NCI-H1092 (cell line): ENCODE measurements at regions not wholly inside any gene's neighbourhood (a gene's known extent, or its start where the extent isn't known, plus 50 kb on each side); places are given as distances from the start of the nearest gene placed in this dataset.
"Not testable (repeated sequence)": the region's sequence is repeated elsewhere in the genome, so short reads cannot be mapped to it uniquely, and the experiment has no call there.

Experiments
- DNase-seq: peaks from one replicate; lab custom pipeline; 2025; lab: John Stamatoyannopoulos, UW

DNA sequence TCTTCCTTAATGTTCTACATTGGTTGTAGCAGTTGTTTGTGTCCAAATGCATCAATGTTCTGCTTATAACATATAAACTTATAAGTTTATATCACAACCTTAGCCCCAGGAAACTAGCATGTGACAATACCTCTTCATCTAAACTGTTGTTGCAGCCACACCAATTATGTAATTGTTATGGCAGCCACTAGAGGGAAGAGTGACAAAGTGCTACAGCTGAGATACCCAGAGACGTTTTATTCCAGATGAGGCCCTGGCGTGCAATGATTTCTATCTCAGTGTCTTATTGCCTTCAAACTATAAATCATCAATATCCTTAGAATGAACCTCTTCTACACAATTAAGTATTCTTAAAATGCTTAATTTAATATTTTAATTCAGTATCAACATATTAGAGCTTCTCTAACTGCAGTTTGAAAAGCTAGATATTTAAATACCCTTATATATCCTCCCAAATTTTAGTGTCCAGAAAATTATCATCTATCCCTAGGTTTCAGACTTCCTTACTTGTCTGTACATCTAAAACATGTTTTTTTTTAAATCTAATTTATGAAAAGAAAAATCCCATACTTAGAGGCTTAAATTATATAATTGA, 171.6 kb downstream of the PCDH10 start:
- DNase-seq, result no peak

DNA sequence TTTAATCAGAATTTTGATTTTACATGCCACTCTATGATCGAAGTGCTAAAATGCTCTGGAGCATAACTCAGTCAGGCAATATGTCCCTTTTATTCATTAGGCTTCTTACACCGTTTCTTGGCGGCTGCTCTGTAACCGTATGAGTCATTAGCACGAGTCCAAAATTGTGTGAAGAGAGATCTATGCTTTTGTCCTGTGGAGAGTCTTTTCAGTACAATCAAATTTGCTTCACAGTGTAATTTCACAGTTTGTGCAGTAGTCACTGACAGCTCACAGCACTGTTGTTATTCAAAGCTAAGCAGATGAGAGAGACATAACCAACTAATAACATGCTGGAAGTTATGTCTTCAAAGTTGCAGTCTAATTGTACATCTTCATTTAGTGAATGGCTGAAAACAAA, 167.8 kb downstream of the PCDH10 start:
- DNase-seq, result no peak

DNA sequence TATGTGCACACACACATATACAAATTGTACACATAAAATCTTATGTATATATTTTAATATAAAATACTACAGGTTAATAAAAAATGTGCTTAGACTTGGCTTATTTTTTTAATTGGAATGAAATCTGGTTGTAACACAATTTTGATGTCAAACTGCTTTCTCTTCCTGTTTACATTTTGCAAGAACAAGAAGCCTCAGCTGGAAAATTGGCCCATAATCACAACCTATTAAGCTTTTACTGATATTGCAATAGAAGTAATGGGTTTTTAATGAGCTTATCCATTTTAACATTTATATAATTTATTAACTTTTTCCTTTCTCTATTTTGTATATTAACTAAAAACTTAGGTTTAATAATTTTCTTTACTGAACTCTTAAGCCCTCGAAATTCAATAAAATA, 165.9 kb downstream of the PCDH10 start:
- no peak for DNase-seq

DNA sequence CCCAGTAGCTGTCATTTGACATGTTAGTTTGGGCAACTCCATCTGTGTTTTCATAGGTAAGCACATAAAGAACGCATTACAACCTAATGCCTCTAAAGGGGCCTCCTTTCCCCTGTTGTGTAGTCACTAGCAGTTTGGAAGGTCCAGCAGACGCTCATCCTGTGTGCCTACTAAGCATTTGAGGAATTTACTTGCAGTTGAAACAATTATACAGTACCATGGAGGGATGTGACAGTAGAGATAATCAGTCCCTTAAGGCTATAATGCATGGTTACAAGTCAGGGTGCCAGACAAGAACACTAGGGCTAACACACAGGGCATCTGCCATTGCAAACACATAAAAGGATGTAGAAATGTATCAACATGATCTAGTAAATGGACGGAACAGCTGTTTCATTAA, 138.3 kb downstream of the PCDH10 start:
- DNase-seq, result no peak

DNA sequence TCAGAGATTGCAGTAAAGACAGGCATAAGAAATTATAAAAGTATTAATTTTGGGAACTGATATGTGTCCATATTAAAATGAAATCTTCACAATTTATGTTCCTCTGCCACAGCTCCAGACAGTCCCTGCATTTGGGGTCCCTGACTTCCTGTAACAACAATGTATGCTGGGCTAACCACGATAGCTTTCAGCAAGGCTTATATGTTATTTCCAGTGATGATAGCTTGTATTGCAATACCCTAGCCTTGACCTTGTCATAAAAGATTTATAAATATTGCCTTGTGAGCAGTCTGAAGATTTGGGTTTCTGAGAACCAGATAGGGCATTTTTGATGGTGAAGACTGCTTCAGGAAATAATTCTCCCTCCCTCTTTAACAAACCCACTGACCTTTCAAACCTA, 129.5 kb downstream of the PCDH10 start:
- no peak for DNase-seq

DNA sequence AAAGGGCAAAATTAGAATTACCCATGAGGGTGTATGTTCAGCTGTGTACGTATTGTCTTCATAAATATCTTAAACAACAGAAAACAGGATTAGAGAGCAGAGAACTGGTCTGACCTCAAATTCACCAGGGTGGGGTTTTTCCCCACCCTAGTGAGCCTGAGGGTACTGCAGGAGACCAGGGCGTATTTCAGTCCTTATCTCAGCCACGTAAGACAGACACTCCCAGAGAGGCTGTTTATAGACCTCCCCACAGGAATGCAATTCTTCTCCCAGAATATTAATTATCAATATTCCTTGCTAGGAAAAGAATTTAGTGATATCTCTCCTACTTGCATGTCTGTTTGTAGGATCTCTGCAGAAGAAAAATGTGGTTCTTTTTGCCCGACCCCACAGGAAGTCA, 128.8 kb downstream of the PCDH10 start:
- not testable (repeated sequence) for DNase-seq

DNA sequence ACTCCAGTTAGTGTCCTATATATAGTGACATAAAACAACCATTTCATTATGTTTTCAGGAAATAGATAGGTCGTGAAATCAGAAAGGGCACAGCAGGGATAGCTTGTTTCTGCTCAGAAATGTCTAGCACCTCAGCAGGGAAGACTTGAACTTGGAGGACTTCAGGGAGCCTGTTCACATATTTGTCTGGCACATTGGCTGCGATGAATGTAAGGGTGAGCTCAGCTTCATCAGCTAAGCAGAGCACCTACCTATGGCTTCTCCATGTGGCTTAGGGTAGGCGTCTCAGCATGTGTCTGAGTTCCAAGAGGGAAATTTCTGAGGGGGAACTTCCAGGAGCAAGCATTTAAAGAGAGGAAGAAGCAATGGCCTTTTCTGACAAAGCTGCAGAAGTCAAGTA, 126.2 kb downstream of the PCDH10 start:
- DNase-seq, result no peak

DNA sequence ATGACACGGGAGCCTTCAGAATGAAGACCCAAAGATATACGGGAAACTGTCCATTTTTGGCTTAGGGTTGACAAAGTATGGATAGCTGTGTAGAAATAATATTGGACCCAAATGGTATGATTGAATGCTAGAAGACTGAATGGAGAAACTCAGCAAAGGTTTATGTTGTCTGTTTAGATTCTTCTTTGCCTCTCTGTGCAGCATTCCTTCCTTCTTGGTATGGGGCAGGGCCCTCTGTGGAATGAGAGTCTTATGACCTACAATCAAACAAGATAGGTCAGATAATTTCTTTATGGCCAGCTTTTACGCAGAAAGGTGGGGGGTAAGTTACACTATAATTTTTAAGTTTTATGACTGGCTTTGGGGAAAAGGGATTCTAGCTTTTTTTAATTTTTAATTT, 124.3 kb downstream of the PCDH10 start:
- DNase-seq, result no peak

DNA sequence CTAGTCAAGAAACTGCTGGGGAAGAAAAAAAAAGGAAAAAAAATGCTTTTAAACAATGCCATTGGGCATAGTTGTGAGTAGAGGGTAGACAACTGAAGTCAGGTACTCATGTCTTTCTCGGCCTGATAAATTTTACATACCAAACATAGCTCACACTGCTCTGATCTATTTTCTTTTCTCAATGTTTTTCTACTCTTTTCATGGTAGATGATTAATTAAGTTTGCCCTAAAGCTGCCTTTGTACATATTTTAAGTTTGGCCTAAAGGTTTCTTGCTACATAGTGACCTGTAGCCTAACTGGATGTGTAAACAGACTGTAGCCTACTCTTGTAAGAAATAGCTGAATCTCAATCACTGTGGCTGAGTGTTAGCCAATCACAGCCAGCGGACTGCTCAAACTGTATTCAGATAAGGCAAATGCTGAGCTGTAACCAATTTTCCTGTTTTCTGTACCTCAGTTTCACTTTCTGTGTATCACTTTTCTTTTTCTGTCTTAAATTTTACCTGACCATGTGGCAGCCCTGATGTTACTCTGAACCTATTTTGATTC, 121.0 kb downstream of the PCDH10 start:
- DNase-seq, result no peak

DNA sequence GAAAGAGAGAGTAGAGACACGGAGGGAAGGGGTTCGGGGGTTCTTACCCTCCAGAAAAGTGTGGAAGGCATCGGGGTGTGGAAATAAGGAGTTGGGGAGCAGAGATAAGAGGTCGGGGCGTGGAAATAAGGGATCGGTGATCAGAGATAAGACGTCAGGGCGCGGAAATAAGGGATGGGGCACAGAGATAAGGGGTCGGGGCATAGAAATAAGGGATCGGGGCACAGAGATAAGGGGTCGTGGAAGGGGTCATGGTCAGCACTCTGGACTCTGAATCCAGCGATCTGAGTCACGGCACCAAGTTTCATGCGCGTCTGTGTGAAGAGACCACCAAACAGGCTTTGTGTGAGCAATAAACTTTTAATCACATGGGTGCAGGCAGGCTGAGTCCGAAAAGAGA, 119.1 kb downstream of the PCDH10 start:
- DNase-seq, result no peak

DNA sequence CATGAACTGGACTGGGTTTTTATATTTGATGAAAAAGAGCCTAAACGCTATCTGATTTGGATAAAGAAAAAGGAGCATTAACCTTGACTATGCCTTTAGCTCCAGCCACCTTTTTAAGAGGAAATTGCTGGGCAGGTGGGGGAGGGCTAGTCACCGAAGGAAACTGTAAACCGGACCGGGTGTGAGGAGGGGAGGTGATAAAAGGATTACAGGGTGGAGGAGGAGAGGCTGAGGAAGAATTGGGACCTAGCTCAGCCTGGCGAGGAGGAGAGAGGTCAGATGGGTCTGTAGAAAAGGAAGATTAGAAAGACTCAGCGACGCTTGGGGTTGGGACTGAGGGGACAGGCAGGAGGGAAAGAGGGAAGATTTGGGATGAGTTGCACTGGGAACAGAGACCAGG, 118.4 kb downstream of the PCDH10 start:
- DNase-seq, result not testable (repeated sequence)

DNA sequence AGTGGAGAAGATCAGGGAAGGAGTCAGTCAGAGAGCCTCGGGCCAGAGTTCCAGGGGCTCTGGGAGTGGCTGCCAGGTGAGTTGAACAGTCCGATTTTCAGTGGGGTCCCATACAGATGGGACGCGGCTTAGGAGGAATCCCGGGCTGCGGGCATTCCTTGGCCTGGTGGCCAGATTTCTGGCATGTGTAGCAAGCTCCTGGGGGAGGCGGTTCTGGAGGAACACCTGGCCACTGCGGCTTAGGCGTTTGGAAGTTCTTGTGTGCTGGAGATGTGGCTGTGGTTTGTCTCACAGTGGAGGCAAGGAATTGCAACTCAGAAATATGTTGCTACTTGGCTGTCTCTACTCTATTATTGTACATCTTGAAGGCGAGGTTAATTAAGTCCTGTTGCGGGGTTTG, 117.9 kb downstream of the PCDH10 start:
- DNase-seq, result not testable (repeated sequence)

DNA sequence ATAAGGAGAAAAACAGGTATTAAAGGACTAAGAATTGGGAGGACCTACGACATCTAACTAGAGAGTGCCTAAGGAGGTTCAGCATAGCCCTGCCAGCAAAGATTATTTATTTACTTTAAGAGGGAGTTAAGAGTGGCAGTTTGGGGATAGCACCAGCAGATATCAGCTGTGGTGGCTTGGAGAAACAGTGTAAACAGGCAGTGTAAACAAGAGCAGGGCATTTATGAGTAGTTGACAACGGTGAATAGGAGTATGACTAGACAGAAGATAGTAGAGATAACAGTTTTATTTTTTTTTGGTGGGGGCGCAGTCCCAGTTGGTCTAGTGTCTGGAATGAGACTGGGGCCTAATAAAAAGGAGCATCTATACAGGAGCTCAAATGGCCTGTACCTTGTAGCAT, 115.2 kb downstream of the PCDH10 start:
- not testable (repeated sequence) for DNase-seq

DNA sequence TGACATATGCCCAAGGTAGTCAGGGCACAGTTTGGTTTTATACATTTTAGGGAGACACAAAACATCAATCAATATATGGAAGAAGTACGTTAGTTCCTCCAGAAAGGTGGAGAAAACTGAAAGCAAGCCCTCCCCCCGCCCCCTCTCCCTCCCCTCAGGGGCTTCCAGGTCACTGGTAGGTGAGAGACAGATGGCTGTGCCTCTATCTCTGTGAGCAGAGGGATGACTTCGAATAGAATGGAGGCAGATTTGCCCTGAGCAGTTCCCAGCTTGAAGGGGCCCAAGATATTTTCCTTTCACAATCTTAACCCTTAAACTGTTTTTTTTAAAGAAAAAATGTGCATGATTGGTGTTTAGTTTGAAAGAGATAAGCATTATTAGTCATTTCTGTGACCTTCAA, 114.0 kb downstream of the PCDH10 start:
- no peak for DNase-seq

DNA sequence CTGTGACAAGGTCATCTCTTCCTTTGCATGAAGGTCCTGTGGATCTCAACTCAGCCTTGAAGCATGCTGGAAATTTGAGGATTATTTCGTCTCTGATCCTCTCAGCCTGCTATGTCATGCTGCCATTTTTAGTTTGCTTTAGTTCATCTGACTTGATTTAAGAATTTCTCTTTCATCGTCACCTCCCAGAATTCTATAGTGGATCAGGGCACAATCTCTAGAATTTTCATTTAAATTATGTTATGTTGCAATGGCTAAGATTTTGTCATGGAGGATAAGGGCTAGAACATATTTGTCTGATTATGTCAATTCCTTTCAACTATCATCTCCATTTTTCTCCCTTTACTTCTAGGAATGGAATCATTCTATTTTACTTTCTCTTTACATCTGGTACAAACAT, 98.8 kb downstream of the PCDH10 start:
- no peak for DNase-seq

DNA sequence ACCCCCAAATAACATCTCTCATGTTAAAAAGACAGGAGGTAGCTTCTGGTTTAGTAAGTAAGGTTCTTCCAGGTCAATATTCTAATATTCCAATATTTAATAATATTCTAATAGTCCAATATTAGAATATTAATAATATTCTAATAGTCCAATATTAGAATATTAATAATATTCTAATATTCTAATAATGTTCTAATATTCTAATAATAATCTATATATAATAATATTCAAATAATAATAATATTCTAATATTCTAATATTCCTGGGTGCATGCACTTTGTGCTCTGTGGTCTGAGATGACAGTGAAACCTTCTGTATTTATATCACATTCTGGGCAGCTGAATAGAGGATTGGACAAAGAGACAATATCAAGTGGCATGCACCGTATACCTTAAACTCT, 96.1 kb downstream of the PCDH10 start:
- DNase-seq, result no peak
